ENCODE measurements at regions not wholly inside any gene's neighbourhood (a gene's known extent, or its start where the extent isn't known, plus 50 kb on each side); places are given as distances from the start of the nearest gene placed in this dataset.

DNA sequence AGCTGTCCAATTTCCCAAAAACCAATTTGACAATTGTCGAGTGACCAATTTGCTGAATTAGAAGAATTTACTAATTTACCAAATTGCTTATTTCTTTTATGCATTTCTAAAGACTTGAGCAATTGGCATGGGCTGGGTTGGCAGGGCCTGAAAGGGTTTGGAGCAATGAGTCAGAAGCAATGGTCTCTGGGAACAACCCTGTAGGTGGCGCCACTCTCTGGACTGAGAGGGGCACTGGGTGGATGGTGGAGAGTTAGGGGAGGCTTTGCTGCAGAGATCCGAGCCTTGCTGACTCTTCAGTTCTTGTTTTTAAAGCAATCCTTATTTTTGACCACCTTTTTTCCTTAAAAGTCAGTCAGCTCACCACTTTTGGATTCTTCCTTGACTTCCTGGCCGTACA, 71.5 kb upstream of the RPS23 start:
- peak; percentile 45 for DNase-seq

- DNase-seq: no peak
These were observed 70.8 kb upstream of the RPS23 start for GRCh38 chr5:82348784-82349425.

DNA sequence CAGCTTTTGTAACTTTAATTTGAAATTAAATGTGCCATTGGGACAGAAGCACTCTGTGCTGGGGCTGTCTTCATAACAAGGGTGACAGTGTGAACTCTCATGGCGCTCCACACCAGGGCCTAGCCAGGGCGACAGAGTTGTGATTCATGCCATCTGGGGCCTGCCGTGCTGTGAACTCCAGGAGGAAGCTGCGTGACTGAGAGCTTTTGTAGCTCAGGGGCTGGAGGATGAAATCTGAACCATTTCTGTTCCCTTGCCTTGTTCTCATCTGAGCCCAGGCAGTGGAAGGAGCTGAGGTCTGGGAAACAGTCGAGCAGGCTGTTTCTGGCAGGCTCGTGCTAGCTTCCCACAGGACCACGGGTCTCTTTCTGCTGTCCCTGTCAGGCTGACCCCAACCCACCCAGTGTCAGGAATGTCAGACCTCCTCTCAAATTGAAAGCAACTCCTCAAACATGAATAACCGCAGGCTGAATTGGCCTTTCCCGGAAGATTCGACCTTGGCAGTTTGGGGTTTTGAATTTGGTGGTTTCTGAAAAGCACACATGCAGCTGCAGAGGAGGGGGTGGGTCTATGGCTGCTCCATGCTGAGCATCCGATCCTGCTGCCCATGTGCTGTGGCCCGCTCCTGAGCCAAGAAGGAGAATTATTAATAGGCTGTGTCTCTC, 69.2 kb upstream of the RPS23 start:
- no peak for DNase-seq

DNA sequence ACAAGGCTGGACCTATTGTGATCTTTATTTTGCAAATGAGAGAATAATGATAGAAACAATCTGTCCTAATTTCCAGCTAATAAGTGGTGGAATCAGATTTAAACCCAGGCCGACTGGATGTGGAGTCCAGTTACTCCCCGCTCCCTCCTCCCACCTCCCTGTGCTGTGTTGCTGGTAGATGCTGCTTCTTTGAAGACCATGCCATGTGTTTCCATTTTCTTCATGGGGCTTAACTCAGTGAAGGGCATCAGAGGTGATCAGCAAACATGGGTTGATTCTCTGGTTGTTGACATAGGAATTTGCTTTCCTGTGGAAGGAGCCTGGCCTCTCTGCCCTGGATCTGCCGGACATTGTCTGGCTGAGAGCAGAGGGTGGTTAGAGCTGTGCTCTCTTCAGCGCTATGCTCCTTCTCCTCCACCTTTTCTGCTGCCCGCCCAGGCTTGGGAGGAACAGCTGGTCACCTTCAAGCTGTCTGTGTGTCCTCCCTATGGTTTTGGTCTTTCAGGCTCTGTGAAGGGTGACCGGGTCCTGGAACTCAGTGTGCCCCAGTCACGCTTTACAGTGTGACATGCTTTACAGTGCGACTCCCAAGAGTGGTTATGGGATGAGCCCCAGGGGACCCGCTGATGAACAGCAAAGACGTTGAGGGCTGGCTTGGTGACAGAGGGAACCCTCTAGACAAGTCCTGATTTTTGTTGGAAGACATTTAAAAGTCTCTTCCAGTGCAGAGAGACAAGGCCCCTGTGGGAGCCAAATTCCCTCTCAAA, 68.4 kb upstream of the RPS23 start:
- no peak for DNase-seq

- DNase-seq: no peak
These were observed 67.0 kb upstream of the RPS23 start for GRCh38 chr5:82345108-82345507.

- no peak for DNase-seq
These were observed 63.2 kb upstream of the RPS23 start for GRCh38 chr5:82341325-82341724.

GRCh38 chr5:82340799-82341198, 62.6 kb upstream of the RPS23 start:
- DNase-seq: no peak

DNA sequence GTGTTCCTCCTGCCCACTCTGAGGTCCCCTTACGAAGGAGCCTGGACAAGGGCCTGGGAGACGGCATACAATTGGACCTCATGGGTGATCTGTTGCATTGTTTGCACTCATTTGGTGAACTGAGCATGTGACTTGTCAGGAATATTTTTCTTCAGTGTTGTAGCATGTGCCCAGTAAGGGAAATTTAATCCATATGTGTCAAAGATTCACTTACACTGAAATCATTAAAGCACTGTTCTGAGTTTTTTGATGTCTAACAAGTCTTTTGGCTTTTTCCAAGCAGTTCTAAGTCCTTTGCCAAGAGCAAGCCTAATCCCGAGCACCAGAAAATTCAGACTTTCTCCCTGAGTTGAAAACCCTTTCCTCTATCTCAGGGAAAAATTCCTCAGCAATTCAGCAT, 61.6 kb upstream of the RPS23 start:
- DNase-seq: no peak

GRCh38 chr5:82338771-82339373, 60.7 kb upstream of the RPS23 start:
- DNase-seq: no peak

- no peak for DNase-seq
These were observed 58.8 kb upstream of the RPS23 start for GRCh38 chr5:82336959-82337351.

DNA sequence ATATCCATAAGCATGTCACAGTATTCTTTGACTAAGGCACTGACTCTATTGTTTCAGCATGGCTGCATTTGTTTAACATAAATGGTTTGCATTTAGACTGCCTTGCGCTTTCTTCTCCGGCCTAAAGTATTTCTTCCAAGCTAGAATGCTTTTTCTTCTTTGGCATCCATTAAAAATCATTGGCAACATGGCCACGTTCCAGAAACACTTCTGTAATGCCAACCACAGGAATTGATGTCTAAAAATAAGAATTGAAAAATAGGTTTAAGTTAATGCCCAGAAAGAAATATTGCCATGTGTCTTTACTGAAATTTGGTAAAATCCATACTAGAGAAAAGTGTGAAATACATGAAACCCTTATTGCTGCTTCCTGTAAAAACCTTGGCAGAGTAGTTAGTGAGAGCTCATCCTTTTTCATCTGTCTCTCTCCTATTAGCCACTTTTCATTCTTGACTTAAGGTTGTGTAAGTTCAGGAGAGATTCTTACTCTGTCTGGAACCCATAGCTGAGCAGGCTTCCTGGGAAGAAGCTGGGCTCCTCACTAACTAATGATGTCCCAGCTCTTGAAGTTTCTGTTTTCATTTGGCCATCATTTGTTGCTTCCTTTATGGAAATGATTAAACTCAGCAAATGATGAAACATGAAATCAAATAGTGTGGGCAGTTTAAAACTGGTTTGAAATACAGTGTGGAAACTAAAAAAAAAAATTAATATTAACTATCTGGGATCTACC, 58.2 kb upstream of the RPS23 start:
- no peak for DNase-seq

DNA sequence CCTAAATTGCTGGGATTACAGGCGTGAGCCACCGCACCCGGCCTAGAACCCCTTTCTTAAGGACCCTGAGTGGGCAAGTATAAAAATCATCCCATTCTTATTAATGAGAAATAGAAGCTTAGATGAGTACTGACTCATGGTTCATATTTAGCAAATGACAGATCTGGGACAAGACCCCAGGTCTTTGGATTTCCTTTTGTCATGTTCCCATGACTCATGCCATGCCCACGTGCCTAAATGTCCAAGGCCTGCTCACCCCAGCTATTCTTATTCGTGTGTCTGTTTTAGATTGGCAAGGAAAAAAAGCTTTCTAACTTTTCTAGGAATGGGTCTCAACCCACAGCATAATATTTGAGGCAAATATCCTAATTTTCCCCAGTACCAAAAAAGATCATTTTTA, 57.7 kb upstream of the RPS23 start:
- no peak for DNase-seq

DNA sequence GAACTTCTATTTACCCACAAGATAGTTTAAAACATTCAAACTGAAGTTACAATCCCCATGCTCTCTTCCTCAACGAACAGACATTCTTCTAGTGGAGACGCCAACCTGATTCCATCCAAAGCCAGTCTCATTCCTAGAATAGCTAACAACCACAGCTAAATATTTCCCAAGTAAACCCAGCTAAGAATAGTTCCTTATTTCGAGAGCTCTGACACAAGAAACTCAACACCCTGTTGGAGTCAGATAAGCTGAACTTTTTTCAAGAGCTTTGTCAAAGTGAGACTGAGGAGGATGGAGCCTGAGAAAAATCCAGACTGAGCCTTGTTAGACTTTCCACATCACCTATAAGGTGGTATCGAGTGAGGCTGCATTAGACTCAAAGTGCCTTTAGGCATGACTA, 56.7 kb upstream of the RPS23 start:
- DNase-seq: no peak

GRCh38 chr5:82334085-82334692, 56.0 kb upstream of the RPS23 start:
- no peak for DNase-seq

- no peak for DNase-seq
These were observed 54.9 kb upstream of the RPS23 start for GRCh38 chr5:82332886-82333615.

GRCh38 chr5:82332064-82332855, 54.1 kb upstream of the RPS23 start:
- DNase-seq: no peak

DNA sequence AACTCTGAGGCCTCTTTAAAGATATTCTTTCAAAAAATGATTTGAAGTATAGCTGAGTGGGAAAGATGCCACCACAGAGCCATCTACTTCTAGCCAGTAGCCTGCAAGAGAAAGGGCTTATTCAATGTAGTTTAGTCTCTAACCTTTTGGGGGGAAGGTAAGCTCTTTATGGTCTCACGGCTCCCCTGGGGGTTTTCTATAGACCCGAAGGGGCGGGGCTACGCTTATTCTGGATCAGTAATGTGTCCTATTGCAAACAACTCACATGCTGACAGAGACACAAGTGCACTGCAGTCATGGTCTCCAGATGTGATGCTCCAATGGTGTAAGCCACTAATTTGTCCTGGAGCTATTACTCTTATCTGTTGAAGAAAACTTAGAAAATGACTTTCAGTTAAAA, 53.4 kb upstream of the RPS23 start:
- no peak for DNase-seq

- no peak for DNase-seq
These were observed 52.5 kb upstream of the RPS23 start for GRCh38 chr5:82330530-82331270.

- DNase-seq: no peak
These were observed 51.2 kb upstream of the RPS23 start for GRCh38 chr5:82329393-82329792.

Measured in CD4-positive, alpha-beta T cell treated with Interleukin-6 for 4 hours (primary cell).